Activated CD4-positive, alpha-beta T cell treated with anti-CD3 and anti-CD28 coated beads, Interleukin-2, Interleukin-4, amounts not matched to agents 100 ng/mL and 50 ng/mL, durations not matched to agents 16 hours and 8 hours (primary cell): ENCODE measurements at regions not wholly inside any gene's neighbourhood (a gene's known extent, or its start where the extent isn't known, plus 50 kb on each side); places are given as distances from the start of the nearest gene placed in this dataset.

Experiments used
- DNase-seq: peaks from one replicate; pipeline ENCODE4 v3.0.0-alpha.2; 2020; ENCODE audit warnings: low spot score

DNA sequence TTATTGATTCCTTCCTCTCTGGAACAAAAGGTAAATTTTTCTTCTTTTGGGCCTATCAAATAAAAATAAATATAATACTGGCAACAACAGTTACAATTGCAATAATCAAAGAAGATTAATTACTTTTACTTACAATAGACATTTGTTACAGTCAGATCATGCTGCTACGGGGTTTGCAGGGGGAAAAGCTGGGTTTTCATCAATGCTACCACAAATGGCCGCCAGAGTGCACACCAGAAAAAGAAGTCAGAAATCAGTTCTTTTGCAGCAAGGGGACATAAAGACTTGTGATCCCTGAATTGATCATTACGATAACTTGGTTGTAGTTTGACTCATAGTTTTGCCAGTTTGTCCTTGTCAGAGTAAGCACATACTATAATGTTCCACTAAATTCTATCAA, 714.5 kb upstream of the EYS start:
- DNase-seq, result no peak

DNA sequence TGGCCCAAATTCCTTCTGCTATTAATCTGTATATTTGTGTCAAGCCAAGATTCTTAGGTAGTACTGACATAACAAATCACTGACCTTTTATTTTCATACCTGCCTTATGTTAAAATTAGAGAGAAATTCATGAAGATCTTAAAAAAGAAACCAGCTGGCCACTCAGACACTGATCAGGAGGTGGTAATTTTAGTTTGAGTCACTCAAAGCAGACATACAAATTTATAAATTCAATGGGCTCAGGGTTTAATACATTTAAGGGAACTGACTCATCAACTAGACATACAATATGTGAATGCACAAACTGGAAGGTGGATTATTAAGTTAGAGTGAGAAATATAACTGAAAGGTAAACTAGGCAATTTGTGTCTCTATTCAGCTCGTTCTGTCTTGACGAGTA, 711.9 kb upstream of the EYS start:
- no peak for DNase-seq

DNA sequence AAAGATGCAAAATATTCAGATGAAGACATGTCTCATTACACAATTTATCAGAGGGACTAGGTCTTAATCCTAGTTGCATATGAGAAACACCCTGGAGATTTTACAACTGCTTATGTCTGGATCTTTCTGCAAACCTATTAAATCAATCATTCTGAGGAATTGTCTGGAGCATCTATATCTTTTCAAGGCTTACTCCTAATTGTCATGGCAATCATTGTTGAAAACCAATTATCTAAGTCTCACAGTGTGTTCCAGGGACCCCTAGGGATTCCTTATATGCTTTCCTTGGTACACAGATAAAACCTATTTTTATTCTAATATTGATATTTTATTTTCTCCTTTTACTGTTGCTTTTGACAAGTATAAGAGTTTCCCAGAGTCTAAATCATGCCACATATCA, 696.9 kb upstream of the EYS start:
- DNase-seq, result no peak

- DNase-seq, result no peak
These were observed 695.8 kb upstream of the EYS start for GRCh38 chr6:66402873-66403272.

DNA sequence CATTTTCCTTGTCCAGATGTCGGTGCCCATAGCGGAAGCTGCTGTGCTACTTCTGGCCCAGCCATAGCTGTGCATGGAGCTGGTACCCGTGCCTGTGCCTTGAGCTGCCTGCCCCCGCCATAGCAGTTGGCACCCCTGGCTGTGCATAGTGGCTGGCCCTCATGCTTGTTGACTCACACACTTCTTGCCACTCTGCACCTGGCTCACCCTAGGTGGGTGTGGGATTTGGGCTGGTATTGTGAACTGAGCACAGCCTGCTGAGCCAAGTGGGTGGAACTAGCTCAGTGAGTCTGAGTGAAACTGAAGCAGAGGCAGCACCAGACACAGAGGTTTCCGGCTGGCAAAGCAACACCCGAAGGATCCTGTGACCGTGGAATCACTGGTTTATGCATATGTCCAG, 689.5 kb upstream of the EYS start:
- no peak for DNase-seq

DNA sequence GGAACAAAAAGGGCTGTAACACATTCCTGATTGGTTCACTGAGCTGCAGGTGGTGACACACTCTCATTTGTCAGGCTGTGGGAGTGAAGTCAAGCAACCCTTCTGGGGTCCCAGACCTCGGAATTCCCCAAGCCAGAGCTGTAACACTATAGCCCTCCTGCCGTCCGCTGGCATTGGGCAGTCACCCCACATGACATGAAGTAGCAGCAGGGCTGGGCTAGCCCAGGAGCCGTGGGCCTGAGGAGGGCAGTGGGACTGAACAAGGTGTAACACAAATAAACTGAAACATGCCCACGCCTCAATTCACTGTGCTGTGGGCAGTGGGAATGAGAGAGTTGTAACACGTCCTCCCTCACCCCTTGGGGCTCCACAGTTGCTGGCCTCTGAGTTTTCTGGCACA, 689.1 kb upstream of the EYS start:
- no peak for DNase-seq

DNA sequence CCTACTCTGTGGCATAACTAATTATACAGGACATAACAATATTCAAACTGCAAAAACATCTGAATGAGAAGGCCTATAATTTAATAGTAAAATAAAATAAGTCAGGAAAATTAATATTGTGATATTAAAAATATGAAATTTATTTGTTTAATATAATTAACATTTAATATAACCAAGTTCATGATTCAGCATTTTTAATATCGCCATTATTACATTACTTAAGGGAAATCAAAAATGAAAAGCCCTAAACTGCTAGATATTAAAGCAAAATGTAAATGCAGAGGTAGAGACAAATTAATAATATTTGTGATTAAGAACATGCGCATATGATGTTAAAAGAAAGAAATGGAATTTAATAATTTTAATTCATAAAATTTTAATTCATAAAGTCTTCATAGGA, 683.4 kb upstream of the EYS start:
- no peak for DNase-seq

DNA sequence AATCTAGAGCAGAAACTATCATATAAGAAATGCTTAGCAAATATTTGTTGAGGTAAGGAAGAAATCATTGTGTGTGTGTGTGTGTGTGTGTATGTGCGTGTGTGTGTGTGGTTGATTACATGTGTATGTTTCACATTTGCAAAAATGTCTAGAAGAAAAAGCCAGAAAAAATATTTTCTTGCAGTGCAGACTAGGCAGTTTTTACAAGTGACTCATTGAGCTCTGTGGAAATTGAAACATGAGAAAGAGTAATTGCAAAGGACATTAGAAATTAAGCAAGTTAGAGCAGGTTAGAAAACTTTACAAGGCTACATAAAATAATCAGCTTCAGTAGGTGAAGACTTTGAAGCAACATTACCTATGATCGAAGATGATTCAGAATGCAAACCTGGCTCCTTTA, 669.0 kb upstream of the EYS start:
- DNase-seq, result no peak

- DNase-seq, result no peak
These were observed 662.4 kb upstream of the EYS start for GRCh38 chr6:66369407-66369806.

DNA sequence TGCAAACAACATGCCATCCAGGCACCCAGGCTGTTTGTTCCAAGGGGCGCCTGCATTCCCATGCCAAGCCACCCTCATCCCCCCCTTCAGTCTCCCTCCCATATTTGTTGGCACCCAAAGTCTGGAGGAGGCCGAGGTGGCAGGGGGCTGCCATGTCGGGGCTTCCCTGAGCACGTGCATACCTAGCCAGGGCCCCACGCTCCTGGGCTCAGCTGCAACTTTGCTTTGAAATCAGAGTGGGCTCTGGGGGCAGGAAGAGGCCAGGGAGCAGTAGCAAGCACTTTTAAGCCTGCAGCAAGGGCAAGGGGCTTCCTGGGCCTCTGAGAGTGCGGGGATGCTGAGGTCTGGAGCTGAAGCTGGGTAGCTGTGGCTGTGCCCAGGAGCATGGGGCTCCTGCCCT, 655.9 kb upstream of the EYS start:
- no peak for DNase-seq

GRCh38 chr6:66361886-66362285, 654.9 kb upstream of the EYS start:
- no peak for DNase-seq

- DNase-seq, result no peak
These were observed 650.8 kb upstream of the EYS start for GRCh38 chr6:66357781-66358180.

GRCh38 chr6:66355471-66355870, 648.4 kb upstream of the EYS start:
- no peak for DNase-seq

DNA sequence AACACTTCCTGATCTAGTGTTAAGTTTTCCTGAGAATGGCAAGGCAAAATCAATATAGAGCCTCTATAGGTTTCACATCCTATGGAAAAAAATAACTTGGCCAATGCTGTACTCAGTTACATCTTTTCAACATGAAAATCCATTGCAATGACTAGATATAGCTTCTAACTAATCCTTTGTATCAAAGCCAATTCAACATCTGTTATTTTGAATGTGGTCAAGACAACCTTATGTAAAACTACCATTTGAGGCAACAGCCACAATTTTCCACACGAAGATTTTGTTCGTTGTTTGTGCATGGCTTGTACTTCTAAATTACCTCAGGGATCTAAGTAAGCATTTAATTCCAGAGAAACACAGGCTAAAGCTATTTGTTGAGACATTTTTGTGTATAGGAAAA, 637.8 kb upstream of the EYS start:
- no peak for DNase-seq

DNA sequence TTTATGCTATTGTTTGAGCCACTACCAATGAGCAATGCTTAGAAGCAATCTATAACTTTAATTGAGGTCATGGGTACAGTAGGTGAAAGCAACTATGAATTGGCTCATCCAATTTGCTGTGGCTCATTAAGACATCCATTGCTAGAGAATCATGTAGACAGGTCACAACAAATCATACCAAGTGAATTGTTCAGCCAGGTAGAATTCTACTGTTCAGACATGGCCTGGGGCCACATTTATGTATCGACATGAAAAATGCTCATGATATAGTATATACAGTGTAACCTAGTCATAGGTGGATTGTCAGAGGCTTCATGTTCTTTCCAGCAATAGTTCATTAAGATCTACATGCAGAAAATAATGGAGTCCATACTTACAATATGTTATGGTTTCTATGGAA, 633.7 kb upstream of the EYS start:
- DNase-seq, result no peak

DNA sequence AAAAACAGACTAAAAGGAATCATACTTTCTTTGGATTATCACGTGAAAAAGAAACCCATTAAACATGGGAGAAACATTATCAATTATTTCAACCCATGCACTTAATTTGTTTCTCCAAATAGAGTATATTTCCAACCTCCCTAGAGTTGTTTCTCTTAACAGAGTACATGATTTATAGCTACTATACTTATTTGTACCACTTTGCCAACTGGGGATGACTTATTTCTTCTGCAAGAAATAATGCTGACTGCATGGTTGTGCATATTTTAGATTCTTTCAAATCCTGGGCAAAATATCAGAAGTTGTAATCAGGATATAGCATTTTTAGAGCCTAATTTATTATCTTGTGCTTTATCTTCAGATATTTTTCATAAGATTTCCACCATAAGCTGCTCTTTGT, 629.1 kb upstream of the EYS start:
- no peak for DNase-seq

- no peak for DNase-seq
These were observed 621.2 kb upstream of the EYS start for GRCh38 chr6:66328200-66328599.

DNA sequence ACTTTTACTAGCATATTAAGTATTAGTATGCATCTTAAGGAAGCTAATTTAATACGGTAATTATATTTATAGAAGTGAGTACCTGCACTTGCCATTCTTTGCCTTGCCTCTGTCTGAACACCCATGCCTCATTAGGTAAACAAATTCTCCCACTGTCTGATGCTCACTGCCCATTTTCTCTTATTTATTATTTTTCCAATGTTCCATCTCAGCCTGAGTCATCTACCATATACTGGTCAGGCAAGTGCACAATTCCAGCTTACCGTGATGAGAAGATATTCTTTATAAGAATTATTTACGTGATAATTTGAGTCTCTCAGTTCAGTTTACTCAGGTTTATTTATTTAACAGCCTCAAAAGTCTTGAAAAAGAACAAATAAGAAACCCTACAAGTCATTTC, 619.2 kb upstream of the EYS start:
- DNase-seq, result no peak

- no peak for DNase-seq
These were observed 614.0 kb upstream of the EYS start for GRCh38 chr6:66321017-66321416.

DNA sequence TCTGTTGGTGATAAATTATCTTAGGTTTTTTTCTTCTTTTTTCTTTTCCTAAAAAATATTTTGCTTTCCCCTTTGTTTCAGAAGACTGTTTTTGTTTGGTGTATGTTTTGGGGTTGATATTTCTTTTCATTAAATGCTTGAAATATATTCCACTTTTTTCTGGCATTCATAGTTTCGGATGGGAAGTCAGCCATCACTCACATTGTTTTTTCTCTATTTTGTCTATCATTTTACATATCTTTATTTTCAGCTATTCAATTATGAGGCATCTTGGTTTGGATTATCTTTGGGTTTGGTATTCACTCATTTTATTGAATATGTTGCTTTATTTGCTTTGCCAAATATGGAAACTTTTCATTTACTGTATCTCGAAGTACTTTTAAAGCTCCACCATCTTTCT, 600.5 kb upstream of the EYS start:
- no peak for DNase-seq

DNA sequence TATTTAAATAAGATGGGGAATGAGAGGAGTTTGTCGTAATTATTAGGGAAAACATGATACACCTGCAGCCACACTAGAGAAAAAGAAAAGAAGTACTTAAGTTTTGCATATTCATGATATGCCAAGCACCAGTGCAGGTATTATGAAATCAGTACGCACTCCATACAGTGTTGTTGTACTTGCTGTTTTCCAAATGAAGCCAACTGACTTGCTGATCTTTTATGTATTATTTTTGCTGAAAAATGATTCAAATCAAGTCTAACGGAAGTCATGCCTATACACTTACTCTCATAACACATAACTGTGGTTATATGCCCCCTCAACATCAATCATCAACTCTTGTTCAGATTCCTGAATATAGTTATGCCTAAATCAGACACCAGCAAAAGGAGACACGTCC, 584.9 kb upstream of the EYS start:
- no peak for DNase-seq

DNA sequence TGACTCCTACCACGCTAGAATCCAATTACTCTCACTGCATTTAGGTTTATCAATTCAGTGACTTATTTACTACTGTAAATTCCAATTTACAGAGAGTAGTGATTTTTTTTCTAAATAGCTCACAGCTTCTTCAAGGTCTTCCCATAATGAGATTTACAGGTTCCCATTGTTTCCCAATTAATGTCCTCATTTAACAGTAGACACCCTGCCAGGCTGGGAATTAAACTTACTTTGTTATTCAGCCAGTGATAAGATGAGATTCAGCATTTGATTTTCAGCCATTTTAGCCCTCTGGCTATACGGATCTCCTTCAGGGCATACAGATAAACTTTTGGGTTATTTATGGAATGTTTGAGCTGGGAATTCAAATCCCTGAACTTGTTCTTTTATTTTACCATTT, 582.9 kb upstream of the EYS start:
- DNase-seq, result no peak

- no peak for DNase-seq
These were observed 571.1 kb upstream of the EYS start for GRCh38 chr6:66278115-66278514.

DNA sequence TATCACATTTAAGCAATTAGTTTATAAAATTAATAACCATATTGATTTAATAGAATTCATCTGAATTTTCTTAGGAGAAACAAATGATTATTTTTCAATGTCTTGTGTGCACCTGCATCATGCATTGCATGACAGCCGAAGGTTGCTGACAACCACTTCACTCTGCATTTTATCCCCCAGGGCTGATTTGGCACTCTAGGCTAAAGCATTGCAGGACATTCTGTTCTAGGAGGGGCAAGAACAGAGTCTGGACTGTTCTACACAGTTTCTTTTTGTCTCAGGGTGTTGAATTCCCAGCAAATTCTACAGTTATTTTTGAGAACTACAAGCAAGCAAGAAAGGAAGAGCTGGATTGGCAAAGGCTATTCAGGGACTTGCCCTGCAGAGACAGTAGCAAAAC, 570.4 kb upstream of the EYS start:
- no peak for DNase-seq

DNA sequence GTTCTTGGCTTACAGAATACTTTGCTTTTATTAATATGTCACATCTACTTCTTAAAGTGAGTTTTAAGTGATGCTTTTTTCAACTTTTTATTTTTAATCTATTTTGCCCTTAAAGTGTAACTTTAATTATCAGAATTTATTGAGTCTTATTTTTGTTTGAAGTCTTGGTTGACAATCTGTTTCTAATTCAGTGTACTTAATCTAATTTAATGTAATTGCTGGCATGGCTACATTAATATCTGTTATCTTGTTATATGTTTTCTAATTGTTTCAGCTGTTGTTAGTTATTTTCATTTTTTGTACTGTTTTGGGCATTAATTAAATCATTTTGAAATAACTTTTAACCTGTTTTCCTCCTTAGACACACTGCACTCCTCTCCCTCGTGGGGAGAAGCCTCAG, 558.7 kb upstream of the EYS start:
- no peak for DNase-seq

GRCh38 chr6:66264376-66264775, 557.4 kb upstream of the EYS start:
- DNase-seq, result no peak
